ENCODE measurements at regions not wholly inside any gene's neighbourhood (a gene's known extent, or its start where the extent isn't known, plus 50 kb on each side); places are given as distances from the start of the nearest gene placed in this dataset.

DNA sequence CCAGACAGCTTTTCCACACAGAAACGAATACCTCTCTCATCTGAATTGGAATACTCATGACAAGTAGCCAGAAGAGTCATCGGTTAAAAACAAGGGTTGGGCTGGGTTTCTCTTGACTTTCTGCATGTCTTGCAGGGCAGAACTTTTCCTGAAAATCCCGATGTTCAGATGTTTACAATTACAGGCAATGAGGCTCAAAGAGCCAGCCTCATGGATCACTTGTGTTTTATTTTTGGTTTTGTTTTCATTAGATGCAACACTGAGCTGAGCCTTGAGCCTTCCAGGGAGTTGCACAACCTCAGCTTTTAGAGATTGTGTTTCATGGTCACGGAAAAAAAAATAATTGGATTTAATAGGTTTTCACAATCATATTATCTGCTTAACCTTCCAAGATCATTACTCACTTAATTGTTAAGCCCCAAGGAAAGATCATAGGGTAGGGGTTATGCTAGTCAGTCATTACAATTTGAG, 288.1 kb upstream of the PRDM1 start:
- Histone ChIP-seq H3K36me3 (ENCODE audit: low read depth) (no peaks in the 10 kb centered on the region), H3K4me1 (ENCODE audit: low read depth) (peaks cover 15% of the 10 kb centered on the region), H3K4me3 (no peak overlapping the region), H3K9me3 (no peaks in the 10 kb centered on the region)
- no peak for ATAC-seq
- intact Hi-C loops (cut with DNase I, micrococcal nuclease), result no loop called here
- TF ChIP-seq, protein P1, sequence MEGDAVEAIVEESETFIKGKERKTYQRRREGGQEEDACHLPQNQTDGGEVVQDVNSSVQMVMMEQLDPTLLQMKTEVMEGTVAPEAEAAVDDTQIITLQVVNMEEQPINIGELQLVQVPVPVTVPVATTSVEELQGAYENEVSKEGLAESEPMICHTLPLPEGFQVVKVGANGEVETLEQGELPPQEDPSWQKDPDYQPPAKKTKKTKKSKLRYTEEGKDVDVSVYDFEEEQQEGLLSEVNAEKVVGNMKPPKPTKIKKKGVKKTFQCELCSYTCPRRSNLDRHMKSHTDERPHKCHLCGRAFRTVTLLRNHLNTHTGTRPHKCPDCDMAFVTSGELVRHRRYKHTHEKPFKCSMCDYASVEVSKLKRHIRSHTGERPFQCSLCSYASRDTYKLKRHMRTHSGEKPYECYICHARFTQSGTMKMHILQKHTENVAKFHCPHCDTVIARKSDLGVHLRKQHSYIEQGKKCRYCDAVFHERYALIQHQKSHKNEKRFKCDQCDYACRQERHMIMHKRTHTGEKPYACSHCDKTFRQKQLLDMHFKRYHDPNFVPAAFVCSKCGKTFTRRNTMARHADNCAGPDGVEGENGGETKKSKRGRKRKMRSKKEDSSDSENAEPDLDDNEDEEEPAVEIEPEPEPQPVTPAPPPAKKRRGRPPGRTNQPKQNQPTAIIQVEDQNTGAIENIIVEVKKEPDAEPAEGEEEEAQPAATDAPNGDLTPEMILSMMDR (IDR thresholded peaks at IDR 0.05), result no peak
- DNase-seq, result peak in 1 of 3 donors; percentile 17

DNA sequence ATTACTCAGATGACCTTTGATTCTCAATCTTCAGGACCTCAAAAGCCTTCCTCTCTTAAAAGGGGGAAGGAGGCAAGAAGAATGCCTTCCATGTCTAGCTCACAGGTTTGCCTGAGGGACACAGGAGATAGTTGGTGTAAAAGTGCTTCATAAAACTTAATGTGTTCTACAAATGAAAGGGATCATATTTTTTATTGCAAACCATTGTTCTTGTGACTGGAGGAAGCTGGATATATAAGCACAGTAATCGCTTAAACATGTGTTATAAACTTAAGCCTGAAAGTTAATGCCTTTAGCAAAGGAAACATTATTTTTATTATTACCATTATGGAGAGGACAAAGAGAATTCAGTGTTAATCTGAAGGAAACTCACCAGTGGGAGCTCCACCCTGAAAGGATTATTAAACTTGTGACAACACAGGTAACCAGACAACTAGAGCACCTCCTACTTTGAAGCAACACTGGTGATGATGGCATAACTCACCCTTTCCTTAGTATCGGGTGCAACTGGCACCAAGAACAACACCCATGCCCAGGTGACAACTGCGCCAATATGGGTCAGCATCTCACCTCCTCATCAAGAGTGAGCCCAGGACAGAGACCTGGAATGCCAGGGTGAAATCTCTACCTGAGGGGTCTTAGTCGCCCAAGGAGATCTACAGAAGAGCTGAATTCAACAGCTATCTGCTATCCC, 288.7 kb upstream of the PRDM1 start:
- H3K4me3 ChIP-seq, result no peak overlapping the region
- peak; percentile 69 for ATAC-seq
- no peaks in the 10 kb centered on the region for H3K36me3 ChIP-seq (ENCODE audit: low read depth)
- H3K4me1 ChIP-seq (ENCODE audit: low read depth), result peaks cover 15% of the 10 kb centered on the region
- no peak for DNase-seq
- TF ChIP-seq, protein P1 (IDR thresholded peaks at IDR 0.05), result no peak
- intact Hi-C loops (cut with DNase I, micrococcal nuclease), result no loop called here
- H3K9me3 ChIP-seq, result no peaks in the 10 kb centered on the region

DNA sequence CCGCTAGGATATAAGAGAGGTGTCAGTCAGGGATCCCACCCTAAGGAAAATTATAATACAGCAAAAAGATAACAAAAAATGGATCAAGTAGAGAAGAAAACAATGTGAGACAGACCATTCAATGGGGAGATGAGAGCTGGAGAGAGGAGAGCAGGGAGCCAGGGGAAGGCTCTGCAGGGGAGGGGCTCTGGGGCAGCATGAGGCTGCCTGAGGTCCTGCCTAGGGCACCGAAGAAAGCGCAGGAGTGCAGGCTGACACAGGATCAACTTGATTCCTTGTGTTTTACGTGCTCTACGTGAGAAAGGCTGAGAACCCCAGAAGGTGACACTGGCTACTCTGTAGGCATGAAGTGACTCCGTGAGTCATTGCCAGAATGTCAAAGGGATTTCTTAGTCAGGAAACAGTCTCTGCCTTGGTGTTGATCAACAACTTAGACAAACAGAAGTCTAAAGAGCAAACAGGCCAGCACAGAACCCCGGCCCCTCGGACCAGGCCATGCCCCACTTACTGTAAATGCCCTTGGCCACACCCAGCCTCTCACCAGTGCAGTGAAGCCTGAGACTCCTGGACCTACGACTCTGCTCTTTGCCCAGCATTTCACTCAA, 290.1 kb upstream of the PRDM1 start:
- Histone ChIP-seq H3K4me3 (no peak overlapping the region), H3K9me3 (no peaks in the 10 kb centered on the region), H3K4me1 (ENCODE audit: low read depth) (peaks cover 15% of the 10 kb centered on the region), H3K36me3 (ENCODE audit: low read depth) (no peaks in the 10 kb centered on the region)
- TF ChIP-seq, protein P1 (IDR thresholded peaks at IDR 0.05), result no peak
- ATAC-seq (peak; percentile 61), DNase-seq (peak in 1 of 3 donors; percentile 58)
- intact Hi-C loops (cut with DNase I, micrococcal nuclease), result no loop called here

DNA sequence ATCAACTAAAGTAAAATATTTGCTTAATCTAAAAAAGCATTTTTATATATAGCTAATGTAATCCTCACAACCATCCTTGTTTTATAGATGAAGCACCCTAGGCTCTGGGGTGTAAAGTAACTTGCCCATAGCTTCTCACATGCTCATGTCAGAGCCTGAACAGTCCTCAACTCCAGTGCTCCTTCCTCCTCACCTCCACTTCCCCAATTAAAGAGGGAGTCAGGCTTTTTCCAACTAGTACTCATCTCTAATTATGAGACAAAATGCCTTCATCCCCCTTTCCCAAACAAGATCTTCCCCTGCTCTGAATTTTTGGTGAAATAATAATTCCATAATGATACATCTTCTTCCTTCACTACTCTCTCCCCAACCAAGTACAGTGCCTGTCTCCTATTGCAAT, 290.8 kb upstream of the PRDM1 start:
- DNase-seq (no peak), ATAC-seq (no peak)
- Histone ChIP-seq H3K4me3 (no peak overlapping the region), H3K4me1 (ENCODE audit: low read depth) (peaks cover 15% of the 10 kb centered on the region), H3K36me3 (ENCODE audit: low read depth) (no peaks in the 10 kb centered on the region), H3K9me3 (no peaks in the 10 kb centered on the region)
- intact Hi-C loops (cut with DNase I, micrococcal nuclease), result no loop called here
- TF ChIP-seq, protein P1 (IDR thresholded peaks at IDR 0.05), result no peak

DNA sequence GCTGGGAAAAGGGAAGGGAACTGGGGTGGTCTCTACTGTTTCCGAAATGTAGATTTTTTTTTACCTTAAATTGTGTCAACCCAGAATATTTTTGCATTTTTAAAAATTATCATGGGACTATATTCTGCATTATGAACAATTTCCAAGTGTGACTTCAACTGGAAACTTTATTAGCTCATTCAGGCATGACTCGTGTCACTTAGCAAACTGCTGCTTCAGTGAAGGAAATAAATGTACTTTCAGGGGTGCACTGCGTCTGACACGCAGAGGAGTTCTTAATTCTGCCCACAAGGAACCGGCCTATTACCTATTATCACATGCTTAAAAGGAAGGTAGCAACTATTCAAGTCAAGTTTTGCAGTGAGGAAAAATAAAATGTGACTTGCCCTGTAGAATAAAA, 291.3 kb upstream of the PRDM1 start:
- Histone ChIP-seq H3K9me3 (no peaks in the 10 kb centered on the region), H3K4me1 (ENCODE audit: low read depth) (peaks cover 15% of the 10 kb centered on the region), H3K36me3 (ENCODE audit: low read depth) (no peaks in the 10 kb centered on the region), H3K4me3 (no peak overlapping the region)
- intact Hi-C loops (cut with DNase I, micrococcal nuclease), result no loop called here
- ATAC-seq (no peak), DNase-seq (no peak)
- TF ChIP-seq, protein P1 (IDR thresholded peaks at IDR 0.05), result no peak

All from mucosa of descending colon (tissue), 3 donors.